Lower leg skin (tissue), 4 donors: ENCODE measurements at regions not wholly inside any gene's neighbourhood (a gene's known extent, or its start where the extent isn't known, plus 50 kb on each side); places are given as distances from the start of the nearest gene placed in this dataset.
"Not testable (repeated sequence)": the region's sequence is repeated elsewhere in the genome, so short reads cannot be mapped to it uniquely, and the experiment has no call there.

Experiments
- DNase-seq, 2 donors: peaks; one replicate each; pipeline ENCODE4 v3.0.0-alpha.2; 2019; ENCODE audit warnings: low spot score in 2 of 2
- H3K4me3 ChIP-seq: fragments of 200-600 bp; sonication (generic); 2 replicates; pipeline ENCODE4 v1.5.1; 2017; ENCODE audit warnings: mild to moderate bottlenecking, low read depth; ENCODE audit not compliant: poor library complexity, severe bottlenecking
- POLR2A ChIP-seq, 2 donors: fragments of 450-650 bp; IDR thresholded peaks; one replicate each; pipeline ENCODE4 v1.6.1; 2016 to 2017; ENCODE audit warnings: antibody characterized with exemption in 2 of 2, mild to moderate bottlenecking in 1 of 2, moderate library complexity in 1 of 2
- WGBS, 2 donors: methylation state at CpG; one replicate each; pipeline ENCODE4 v1.1.5; 2018; 5-methylcytosine and 5-hydroxymethylcytosine counted together
- intact Hi-C: fragments of 100-400 bp; cut with DNase I; formaldehyde crosslinking; loops from one replicate; pipeline ENCODE4 v1.15.0; 2023; ENCODE audit warnings: low total_unique reads
- TF ChIP-seq, protein P1 (sequence below), 3 donors: fragments of 450-650 bp; IDR thresholded peaks; one replicate each; pipeline ENCODE4 v1.5.1; 2016; ENCODE audit warnings: antibody characterized with exemption in 3 of 3, mild to moderate bottlenecking in 3 of 3, moderate library complexity in 2 of 3

GRCh38 chr1:95635811-95636210 is 401.8 kb downstream of the RWDD3 start:
- intact Hi-C loops = no loop called here
- TF ChIP-seq, protein P1, sequence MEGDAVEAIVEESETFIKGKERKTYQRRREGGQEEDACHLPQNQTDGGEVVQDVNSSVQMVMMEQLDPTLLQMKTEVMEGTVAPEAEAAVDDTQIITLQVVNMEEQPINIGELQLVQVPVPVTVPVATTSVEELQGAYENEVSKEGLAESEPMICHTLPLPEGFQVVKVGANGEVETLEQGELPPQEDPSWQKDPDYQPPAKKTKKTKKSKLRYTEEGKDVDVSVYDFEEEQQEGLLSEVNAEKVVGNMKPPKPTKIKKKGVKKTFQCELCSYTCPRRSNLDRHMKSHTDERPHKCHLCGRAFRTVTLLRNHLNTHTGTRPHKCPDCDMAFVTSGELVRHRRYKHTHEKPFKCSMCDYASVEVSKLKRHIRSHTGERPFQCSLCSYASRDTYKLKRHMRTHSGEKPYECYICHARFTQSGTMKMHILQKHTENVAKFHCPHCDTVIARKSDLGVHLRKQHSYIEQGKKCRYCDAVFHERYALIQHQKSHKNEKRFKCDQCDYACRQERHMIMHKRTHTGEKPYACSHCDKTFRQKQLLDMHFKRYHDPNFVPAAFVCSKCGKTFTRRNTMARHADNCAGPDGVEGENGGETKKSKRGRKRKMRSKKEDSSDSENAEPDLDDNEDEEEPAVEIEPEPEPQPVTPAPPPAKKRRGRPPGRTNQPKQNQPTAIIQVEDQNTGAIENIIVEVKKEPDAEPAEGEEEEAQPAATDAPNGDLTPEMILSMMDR (IDR thresholded peaks at IDR 0.05) = no peak
- no peak for TF ChIP-seq POLR2A (IDR thresholded peaks at IDR 0.05)
- WGBS, 2 donors = 79 to 80% methylated on average over 3 of the region's 3 CpGs
- DNase-seq = no peak
- H3K4me3 ChIP-seq = no peak overlapping the region

DNA sequence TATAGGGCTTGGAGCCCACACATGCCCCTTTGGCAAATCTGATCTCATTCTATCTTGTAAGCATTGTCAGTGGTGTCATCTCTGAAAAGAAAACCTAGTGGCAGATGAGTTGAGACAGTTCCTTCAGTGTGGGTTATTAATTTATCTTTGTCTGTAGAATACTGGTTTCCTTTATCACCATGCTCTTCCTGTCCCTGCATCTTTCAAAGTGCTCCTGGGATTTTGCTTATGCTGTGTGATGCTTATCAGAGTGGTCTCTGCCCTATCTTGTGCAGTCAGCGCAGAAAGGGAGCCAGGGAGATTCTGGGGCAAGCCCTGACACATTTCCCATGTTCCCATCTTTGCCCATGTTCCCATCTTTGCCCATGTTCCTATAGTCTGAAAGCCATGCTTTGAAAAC is 402.9 kb downstream of the RWDD3 start:
- 37 to 50% methylated on average over 1 of the region's 1 CpG for WGBS, 2 donors
- H3K4me3 ChIP-seq = no peak overlapping the region
- TF ChIP-seq, protein P1 (IDR thresholded peaks at IDR 0.05) = no peak
- no peak for DNase-seq
- intact Hi-C loops = no loop called here

DNA sequence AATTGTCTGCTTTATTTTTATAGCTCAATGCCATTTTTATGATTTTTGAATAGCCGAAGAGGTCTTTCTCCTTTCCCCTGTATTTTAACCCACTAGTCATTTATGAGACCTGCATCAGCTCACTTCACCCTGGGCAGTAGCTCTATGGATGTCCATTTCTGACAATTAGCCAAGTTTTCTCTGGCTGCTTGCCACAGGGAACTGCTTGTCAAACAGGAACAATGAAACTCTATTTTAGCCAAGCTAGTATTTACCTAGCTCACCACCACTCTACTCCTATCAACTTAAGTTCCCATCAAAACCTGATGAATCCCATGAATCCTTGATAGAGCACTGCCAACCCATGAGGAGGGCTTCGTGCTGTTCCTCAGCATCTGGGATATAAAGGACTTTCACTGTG is 406.7 kb downstream of the RWDD3 start:
- no peak for DNase-seq
- H3K4me3 ChIP-seq = no peak overlapping the region
- 60 to 75% methylated on average over 2 of the region's 2 CpGs for WGBS, 2 donors
- TF ChIP-seq POLR2A (IDR thresholded peaks at IDR 0.05) = no peak
- TF ChIP-seq, protein P1 (IDR thresholded peaks at IDR 0.05) = no peak
- intact Hi-C loops = no loop called here

DNA sequence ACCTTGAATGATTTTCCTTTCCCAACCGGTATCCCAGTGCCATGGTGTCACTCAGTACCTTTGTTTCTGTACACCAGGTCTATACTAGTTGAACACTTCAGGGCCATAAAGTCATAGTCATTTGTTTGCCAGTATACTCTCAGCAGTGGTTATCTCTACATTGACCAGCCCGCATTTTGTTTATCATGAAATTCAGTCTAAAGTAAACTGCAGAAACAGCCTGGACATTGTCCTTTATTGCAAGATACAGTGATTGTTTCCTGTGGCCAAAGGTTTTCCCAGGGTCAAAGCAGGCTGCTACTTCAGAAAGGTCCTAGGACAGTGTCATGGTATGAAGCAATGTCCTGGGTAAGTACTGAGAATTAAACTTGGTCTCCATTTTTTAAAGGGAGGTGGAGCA is 407.4 kb downstream of the RWDD3 start:
- DNase-seq = no peak
- WGBS, 2 donors = 83 to 88% methylated on average over 2 of the region's 2 CpGs
- intact Hi-C loops = no loop called here
- TF ChIP-seq, protein P1 (IDR thresholded peaks at IDR 0.05) = no peak
- no peak for TF ChIP-seq POLR2A (IDR thresholded peaks at IDR 0.05)
- H3K4me3 ChIP-seq = no peak overlapping the region

DNA sequence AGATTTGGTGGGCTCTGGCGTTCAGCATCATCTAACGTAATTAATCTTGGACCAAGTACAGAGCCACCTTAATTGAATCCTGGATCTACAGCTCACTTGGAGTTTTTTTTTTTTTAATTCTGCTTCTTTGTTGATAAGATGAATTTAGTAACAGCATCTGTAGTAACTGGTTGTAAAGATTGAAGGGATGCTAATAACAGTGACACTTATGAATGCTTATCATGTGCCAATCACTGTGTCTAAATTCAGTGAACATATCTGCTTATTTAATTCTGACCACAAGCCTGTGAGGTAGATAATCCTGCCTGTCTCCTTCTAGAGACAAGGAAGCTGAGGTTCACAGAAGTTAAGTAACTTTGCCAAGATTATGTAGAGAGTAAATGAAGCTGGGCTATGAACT is 408.0 kb downstream of the RWDD3 start:
- no peak for TF ChIP-seq POLR2A (IDR thresholded peaks at IDR 0.05)
- H3K4me3 ChIP-seq = no peak overlapping the region
- no peak for DNase-seq
- 88 to 90% methylated on average over 2 of the region's 2 CpGs for WGBS, 2 donors
- intact Hi-C loops = no loop called here

- no peak overlapping the region for H3K4me3 ChIP-seq
- intact Hi-C loops = no loop called here
- TF ChIP-seq POLR2A (IDR thresholded peaks at IDR 0.05) = no peak
- TF ChIP-seq, protein P1 (IDR thresholded peaks at IDR 0.05) = no peak
- no peak for DNase-seq
- WGBS, 2 donors = 67% methylated on average over 3 of the region's 3 CpGs
Observed at GRCh38 chr1:95643071-95643470, 409.1 kb downstream of the RWDD3 start.

DNA sequence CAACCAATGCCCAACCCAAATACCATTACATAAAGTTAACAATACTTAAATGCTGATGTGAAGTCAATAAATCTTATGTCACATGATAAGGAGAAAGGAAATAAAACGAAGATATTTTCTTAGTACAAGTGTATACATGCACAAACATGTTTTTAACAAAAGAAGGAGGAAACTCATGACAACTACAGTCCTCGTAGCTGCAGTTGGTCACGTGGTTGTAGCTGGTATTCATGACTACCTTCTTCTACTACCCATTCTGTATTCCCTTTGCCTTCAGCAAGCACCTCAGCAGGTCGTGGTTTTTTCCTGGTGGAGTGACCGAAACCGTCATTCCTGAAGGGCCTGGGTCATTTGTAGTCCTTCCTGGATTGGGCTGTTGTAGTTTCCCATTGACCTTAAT is 411.1 kb downstream of the RWDD3 start:
- DNase-seq, H3K4me3 ChIP-seq, intact Hi-C loops: not testable (repeated sequence)
- WGBS, 2 donors = 71 to 76% methylated on average over 6 of the region's 6 CpGs
